Endothelial cell (in vitro differentiated cells): ENCODE measurements at regions not wholly inside any gene's neighbourhood (a gene's known extent, or its start where the extent isn't known, plus 50 kb on each side); places are given as distances from the start of the nearest gene placed in this dataset.
"Not testable (repeated sequence)": the region's sequence is repeated elsewhere in the genome, so short reads cannot be mapped to it uniquely, and the experiment has no call there.

Source experiments
- DNase-seq: peaks from one replicate; pipeline ENCODE4 v3.0.0; 2021; ENCODE audit warnings: low spot score
- H3K27ac Mint-ChIP-seq: one replicate; pipeline ENCODE4 v1.8.0; 2021; ENCODE audit warnings: mixed read lengths, inconsistent platforms; ENCODE audit not compliant: unreplicated experiment
- H3K27me3 Mint-ChIP-seq: one replicate; pipeline ENCODE4 v1.8.0; 2021; ENCODE audit warnings: mild to moderate bottlenecking, moderate library complexity, mixed read lengths, inconsistent platforms; ENCODE audit not compliant: unreplicated experiment
- H3K36me3 Mint-ChIP-seq: one replicate; pipeline ENCODE4 v1.8.0; 2021; ENCODE audit warnings: mild to moderate bottlenecking, low read depth, mixed read lengths, inconsistent platforms; ENCODE audit not compliant: unreplicated experiment
- H3K4me1 Mint-ChIP-seq: one replicate; pipeline ENCODE4 v1.8.0; 2021; ENCODE audit warnings: mild to moderate bottlenecking, mixed read lengths, inconsistent platforms; ENCODE audit not compliant: unreplicated experiment
- H3K4me3 Mint-ChIP-seq: one replicate; pipeline ENCODE4 v1.8.0; 2021; ENCODE audit warnings: mild to moderate bottlenecking, mixed read lengths, inconsistent platforms; ENCODE audit not compliant: unreplicated experiment
- H3K9me3 Mint-ChIP-seq: one replicate; pipeline ENCODE4 v1.8.0; 2021; ENCODE audit warnings: mixed read lengths, inconsistent platforms; ENCODE audit not compliant: unreplicated experiment
- CTCF ChIP-seq: fragments of 200-600 bp; sonication (generic); IDR thresholded peaks from one replicate; pipeline ENCODE4 v1.5.0; 2021; ENCODE audit warnings: antibody characterized with exemption; ENCODE audit not compliant: unreplicated experiment

GRCh38 chr10:65149878-65150277 is 1628.7 kb downstream of the REEP3 start:
- no peaks in the 10 kb centered on the region for H3K9me3 Mint-ChIP-seq
- no peak overlapping the region for H3K4me3 Mint-ChIP-seq
- no peak overlapping the region for H3K27ac Mint-ChIP-seq
- no peak for DNase-seq
- H3K27me3 Mint-ChIP-seq: no peaks in the 10 kb centered on the region
- no peaks in the 10 kb centered on the region for H3K4me1 Mint-ChIP-seq
- TF ChIP-seq CTCF: no peak
- no peaks in the 10 kb centered on the region for H3K36me3 Mint-ChIP-seq

GRCh38 chr10:65166272-65166671 is 1645.1 kb downstream of the REEP3 start:
- Mint-ChIP-seq H3K27me3 (no peaks in the 10 kb centered on the region), H3K36me3 (no peaks in the 10 kb centered on the region), H3K4me3 (no peak overlapping the region), H3K4me1 (no peaks in the 10 kb centered on the region), H3K27ac (no peak overlapping the region), H3K9me3 (no peaks in the 10 kb centered on the region)
- no peak for DNase-seq
- TF ChIP-seq CTCF: no peak

DNA sequence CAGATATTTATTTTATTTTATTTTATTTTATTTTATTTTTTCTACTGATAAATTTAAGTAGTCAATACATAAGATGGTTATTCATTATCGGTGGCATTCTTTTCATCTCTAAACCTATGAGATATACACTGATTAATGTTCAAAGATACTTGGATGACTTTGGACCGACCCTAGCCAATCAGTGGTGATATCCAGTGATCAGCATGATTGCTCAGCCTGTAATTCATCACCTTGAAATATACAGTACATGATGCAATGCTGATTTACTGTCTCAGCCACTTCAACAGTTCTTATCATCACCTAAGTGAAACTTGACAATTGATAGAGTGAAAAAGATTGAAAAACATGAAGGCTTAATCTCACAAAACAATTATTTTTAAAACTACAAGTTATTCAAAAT is 1651.0 kb downstream of the REEP3 start:
- Mint-ChIP-seq H3K9me3 (no peaks in the 10 kb centered on the region), H3K4me3 (no peak overlapping the region), H3K27ac (no peak overlapping the region), H3K36me3 (no peaks in the 10 kb centered on the region), H3K4me1 (no peaks in the 10 kb centered on the region), H3K27me3 (no peaks in the 10 kb centered on the region)
- TF ChIP-seq CTCF: no peak
- no peak for DNase-seq

- Mint-ChIP-seq H3K27ac (no peak overlapping the region), H3K9me3 (no peaks in the 10 kb centered on the region), H3K27me3 (no peaks in the 10 kb centered on the region), H3K36me3 (no peaks in the 10 kb centered on the region), H3K4me1 (no peaks in the 10 kb centered on the region), H3K4me3 (no peak overlapping the region)
- DNase-seq: no peak
- TF ChIP-seq CTCF: no peak
Observed at GRCh38 chr10:65176994-65177393, 1655.8 kb downstream of the REEP3 start.

- Mint-ChIP-seq H3K27ac (no peak overlapping the region), H3K9me3 (no peaks in the 10 kb centered on the region), H3K36me3 (no peaks in the 10 kb centered on the region), H3K4me3 (no peak overlapping the region), H3K4me1 (no peaks in the 10 kb centered on the region), H3K27me3 (no peaks in the 10 kb centered on the region)
- no peak for DNase-seq
- TF ChIP-seq CTCF: no peak
Observed at GRCh38 chr10:65183236-65183635, 1662.0 kb downstream of the REEP3 start.

DNA sequence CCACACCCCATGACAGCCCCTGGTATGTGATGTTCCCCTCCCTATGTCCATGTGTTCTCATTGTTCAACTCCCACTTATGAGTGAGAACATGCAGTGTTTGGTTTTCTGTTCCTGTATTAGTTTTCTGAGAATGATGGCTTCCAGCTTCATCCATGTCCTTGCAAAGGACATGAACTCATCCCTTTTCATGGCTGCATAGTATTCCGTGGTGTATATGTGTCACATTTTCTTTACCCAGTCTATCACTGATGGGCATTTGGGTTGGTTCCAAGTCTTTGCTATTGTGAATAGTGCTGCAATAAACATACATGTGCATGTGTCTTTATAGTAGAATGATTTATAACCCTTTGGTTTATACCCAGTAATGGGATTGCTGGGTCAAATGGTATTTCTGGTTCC is 1665.5 kb downstream of the REEP3 start:
- H3K9me3 Mint-ChIP-seq, H3K27ac Mint-ChIP-seq, H3K4me3 Mint-ChIP-seq, H3K4me1 Mint-ChIP-seq, H3K36me3 Mint-ChIP-seq, DNase-seq, H3K27me3 Mint-ChIP-seq: not testable (repeated sequence)
